ENCODE measurements at regions not wholly inside any gene's neighbourhood (a gene's known extent, or its start where the extent isn't known, plus 50 kb on each side); places are given as distances from the start of the nearest gene placed in this dataset.

DNA sequence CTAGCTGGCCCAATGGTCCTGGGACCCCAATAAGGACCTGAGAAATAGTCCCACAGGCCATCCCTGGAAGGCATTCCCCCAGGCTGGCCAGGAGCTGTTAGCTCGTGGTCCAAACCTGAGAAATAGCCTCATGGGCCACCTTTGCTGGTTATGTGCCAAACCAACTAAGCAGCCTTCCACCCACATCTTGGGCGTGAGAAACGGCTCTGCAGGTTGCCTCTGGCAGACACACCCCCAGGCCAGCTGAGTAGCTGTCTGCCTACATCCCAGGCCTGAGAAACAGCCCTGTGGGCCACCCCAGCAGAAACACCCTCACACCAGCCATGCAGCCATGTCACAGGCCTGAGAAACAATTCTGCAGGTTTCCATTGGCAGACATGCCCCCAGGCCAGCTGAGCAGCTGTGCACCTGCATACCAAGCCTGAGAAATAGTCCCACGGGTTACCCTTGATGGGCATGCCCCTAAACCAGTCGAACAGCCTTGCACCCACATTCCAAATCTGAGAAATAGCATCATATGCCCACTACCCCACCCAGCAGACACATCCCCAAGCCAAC, 567.8 kb upstream of the ID4 start:
- DNase-seq (ENCODE audit: low read depth), result no peak
- TF ChIP-seq, protein P1, sequence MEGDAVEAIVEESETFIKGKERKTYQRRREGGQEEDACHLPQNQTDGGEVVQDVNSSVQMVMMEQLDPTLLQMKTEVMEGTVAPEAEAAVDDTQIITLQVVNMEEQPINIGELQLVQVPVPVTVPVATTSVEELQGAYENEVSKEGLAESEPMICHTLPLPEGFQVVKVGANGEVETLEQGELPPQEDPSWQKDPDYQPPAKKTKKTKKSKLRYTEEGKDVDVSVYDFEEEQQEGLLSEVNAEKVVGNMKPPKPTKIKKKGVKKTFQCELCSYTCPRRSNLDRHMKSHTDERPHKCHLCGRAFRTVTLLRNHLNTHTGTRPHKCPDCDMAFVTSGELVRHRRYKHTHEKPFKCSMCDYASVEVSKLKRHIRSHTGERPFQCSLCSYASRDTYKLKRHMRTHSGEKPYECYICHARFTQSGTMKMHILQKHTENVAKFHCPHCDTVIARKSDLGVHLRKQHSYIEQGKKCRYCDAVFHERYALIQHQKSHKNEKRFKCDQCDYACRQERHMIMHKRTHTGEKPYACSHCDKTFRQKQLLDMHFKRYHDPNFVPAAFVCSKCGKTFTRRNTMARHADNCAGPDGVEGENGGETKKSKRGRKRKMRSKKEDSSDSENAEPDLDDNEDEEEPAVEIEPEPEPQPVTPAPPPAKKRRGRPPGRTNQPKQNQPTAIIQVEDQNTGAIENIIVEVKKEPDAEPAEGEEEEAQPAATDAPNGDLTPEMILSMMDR (conservative IDR thresholded peaks at IDR 0.05; ENCODE audit: low read depth, low read length), result no peak
- no peak overlapping the region for H3K4me3 ChIP-seq (ENCODE audit: low read length)

DNA sequence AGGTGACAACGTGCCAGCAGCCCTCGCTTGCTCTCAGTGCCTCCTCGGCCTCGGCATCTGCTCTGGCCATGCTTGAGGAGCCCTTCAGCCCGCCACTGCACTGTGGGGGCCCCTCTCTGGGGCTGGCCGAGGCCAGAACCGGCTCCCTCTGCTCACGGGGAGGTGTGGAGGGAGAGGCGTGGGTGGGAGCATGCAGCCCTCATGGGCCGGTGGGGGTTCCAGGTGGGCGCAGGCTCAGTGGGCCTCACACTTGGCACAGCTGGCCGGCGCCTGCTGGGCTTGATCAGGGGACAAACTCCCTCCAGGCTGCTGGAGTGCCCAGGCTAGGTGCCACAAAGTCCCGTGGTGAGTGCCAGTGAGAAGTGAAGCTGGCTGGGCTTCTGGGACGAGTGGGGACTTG, 566.6 kb upstream of the ID4 start:
- TF ChIP-seq, protein P1 (conservative IDR thresholded peaks at IDR 0.05; ENCODE audit: low read depth, low read length), result no peak
- no peak overlapping the region for H3K4me3 ChIP-seq (ENCODE audit: low read length)
- DNase-seq (ENCODE audit: low read depth), result no peak

DNA sequence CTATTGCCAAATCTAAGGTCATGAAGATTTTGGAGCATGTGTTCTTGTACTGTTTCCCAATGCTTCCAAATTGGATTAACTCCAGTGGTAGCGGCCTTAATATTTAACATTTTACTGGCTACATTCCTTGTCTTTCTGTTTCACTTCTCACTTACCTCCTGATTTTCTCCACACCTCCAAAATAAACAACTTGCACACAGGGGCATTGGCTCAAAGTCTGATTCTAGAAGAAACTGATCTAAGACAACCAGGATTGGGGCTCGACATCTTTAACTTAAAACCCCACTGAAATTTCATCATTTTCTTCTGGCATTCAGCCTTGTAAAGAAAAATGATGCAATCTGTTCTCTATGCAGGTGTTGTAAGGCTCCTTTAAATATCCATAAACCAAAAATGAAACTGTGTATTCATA, 557.9 kb upstream of the ID4 start:
- TF ChIP-seq, protein P1 (conservative IDR thresholded peaks at IDR 0.05; ENCODE audit: low read depth, low read length), result no peak
- no peak for DNase-seq (ENCODE audit: low read depth)

DNA sequence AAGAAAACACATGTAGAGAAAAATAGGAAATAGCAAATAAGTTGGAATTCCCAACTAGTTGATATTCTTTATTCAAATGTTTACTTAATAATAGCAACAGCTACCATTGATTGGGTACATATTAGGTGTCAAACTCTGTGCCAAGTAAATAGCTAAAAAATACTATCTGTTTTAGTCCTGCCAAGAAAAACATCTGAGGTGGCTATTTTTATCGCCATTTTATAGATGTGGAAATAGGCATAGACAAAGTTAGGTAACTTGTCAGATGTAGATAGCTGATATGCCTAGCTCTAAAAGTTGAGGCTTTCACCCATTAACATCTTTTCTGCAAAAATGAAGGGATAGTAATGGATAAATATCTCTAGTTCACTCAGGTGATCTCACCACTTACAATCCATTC, 549.2 kb upstream of the ID4 start:
- H3K4me3 ChIP-seq (ENCODE audit: low read length), result no peak overlapping the region
- no peak for DNase-seq (ENCODE audit: low read depth)
- TF ChIP-seq, protein P1 (conservative IDR thresholded peaks at IDR 0.05; ENCODE audit: low read depth, low read length), result no peak

More for the DNA sequence above, 557.9 kb upstream of the ID4 start:
- H3K4me3 ChIP-seq (ENCODE audit: low read length), result no peak overlapping the region

DNA sequence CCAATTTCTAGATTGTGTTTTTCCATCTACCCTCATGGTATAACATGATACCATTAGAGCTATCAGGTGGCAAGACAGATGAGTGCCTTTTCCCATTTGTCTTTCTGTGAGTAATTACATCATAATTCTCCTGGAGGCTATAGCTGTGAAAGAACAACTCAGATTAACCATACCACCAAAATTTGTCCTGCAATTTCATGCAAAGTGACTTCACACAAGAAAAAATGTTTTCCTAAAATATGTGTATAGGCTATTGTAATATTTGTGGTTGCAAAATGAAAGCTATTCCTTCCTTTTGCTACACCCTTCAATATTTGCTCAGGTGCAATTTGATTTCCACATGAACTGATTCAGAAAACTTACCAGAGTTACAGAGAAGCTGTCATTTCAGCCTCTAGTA, 547.7 kb upstream of the ID4 start:
- no peak overlapping the region for H3K4me3 ChIP-seq (ENCODE audit: low read length)
- TF ChIP-seq, protein P1 (conservative IDR thresholded peaks at IDR 0.05; ENCODE audit: low read depth, low read length), result no peak
- DNase-seq (ENCODE audit: low read depth), result no peak

DNA sequence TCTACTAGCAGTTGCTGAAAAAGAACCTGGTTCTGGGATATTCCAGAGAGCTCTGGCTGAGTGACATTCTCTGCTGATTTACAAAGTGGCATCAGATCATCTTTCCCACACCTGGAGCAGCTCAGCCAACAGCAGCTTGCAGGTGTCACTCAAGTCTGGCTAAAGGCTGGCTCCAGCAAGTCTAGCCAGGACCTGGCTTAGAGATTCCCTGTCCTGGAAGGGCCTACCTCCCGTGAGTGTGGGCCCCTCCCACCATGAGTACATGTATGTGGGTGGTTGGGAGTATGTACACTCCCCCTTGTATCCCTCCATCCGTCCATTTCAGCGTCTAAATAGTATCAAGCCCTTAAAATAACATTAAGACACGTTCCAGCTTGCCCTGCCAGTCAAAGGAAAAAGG, 539.3 kb upstream of the ID4 start:
- DNase-seq (ENCODE audit: low read depth), result no peak
- TF ChIP-seq, protein P1 (conservative IDR thresholded peaks at IDR 0.05; ENCODE audit: low read depth, low read length), result no peak

DNA sequence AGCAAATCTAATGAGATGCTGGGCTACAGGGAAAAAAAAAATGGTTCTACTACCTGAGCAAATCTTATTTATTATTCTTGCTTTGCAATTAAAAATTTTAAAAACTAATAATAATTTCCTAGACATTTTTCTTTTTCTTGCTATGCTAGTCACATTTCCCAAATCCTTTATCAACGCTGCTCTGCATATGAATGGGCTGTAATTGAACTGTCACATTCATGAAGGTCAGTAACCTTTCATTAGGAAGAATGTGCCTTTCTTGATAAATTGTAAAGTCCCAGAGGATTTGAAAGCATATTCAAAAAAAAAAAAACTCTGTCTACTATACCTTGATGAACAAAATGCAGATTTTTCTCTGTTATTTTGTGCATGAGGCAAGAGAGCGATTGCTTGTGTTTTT, 538.7 kb upstream of the ID4 start:
- no peak for DNase-seq (ENCODE audit: low read depth)
- H3K4me3 ChIP-seq (ENCODE audit: low read length), result no peak overlapping the region
- TF ChIP-seq, protein P1 (conservative IDR thresholded peaks at IDR 0.05; ENCODE audit: low read depth, low read length), result no peak

More for the DNA sequence above, 539.3 kb upstream of the ID4 start:
- H3K4me3 ChIP-seq (ENCODE audit: low read length), result no peak overlapping the region
